Cardiac muscle cell (in vitro differentiated cells and primary cell): ENCODE measurements at regions not wholly inside any gene's neighbourhood (a gene's known extent, or its start where the extent isn't known, plus 50 kb on each side); places are given as distances from the start of the nearest gene placed in this dataset.
A peak's percentile ranks its signal among the peaks of the same experiment; 100 is the strongest.

Experiments
- DNase-seq, 2 donors: peaks; one replicate each; pipeline versions ENCODE4 v3.0.0 to v3.0.0-alpha.2; 2010 to 2017; ENCODE audit warnings: low read depth in 1 of 2, low spot score in 1 of 2
- H3K27ac ChIP-seq: fragments of 200-600 bp; sonication (generic); 2 replicates; pipeline ENCODE4 v1.5.1; 2016
- H3K27me3 ChIP-seq: fragments of 200-600 bp; sonication (generic); 2 replicates; pipeline ENCODE4 v1.6.0; 2016; ENCODE audit warnings: control low read depth
- H3K36me3 ChIP-seq: fragments of 200-600 bp; sonication (generic); 2 replicates; pipeline ENCODE4 v1.5.1; 2016; ENCODE audit warnings: control low read depth
- H3K4me1 ChIP-seq: fragments of 200-600 bp; sonication (generic); 2 replicates; pipeline ENCODE4 v1.8.1; 2017; ENCODE audit warnings: low read depth, mild to moderate bottlenecking, mixed run types
- H3K4me3 ChIP-seq: fragments of 200-600 bp; sonication (generic); 2 replicates; pipeline ENCODE4 v1.5.1; 2016; ENCODE audit warnings: mild to moderate bottlenecking
- H3K9me3 ChIP-seq: fragments of 200-600 bp; sonication (generic); 2 replicates; pipeline ENCODE4 v1.5.1; 2017; ENCODE audit warnings: low read depth, mild to moderate bottlenecking, control low read depth
- TF ChIP-seq, protein P1 (sequence below): IDR thresholded peaks from 2 replicates; pipeline ENCODE4 v1.5.1; 2012; ENCODE audit warnings: low read depth, mild to moderate bottlenecking, low read length

DNA sequence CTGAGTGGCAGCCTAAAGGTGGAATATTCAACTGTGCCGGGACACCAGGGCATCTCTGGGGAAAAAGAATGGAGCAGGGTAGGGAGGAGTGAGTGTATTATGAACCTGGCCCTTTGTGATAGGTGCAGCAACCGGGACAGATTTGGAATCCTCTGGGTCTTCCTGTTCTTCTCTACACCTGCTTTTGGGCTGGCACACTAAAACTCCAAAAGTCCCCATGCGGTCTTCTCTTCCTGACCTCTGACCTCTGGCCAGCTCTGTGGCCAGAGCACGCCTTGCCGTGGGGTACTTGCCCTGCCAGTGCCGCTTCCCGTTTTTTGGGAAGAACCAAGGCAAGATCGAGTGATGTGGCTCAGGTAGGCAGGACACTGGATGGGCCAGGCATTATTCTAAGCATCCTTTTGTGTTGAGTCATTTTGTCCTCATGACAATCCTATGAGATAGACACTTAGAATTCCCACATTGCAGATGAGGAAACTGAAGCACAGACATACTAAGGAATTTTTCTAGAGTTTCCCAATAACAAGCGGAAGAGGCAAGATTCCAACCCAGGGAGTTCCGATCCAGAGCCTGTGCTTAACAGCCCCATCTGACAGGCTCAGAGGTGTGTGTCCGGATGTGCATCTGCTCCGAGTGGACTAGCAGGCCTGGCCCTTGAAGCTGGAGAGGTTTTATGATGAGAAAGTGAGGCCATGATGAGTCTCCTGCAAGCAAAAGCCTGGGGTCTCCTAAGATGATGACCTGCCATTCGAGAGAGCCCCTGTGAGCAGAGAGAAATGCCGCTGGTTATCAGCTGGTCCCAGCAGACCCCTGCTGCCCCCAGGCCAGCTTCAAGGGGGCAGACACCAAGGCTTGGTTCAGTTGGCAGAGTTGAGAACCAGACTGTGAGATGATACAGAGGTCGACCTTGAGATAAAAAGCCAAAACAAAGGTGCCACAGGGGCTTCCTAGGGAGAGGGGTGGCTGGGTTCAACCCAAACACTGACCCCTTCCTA, 67.9 kb upstream of the ESRRB start:
- Histone ChIP-seq H3K9me3 (no peaks in the 10 kb centered on the region), H3K4me3 (no peak overlapping the region), H3K4me1 (peaks cover 34% of the 10 kb centered on the region), H3K27ac (no peak overlapping the region), H3K27me3 (no peaks in the 10 kb centered on the region), H3K36me3 (no peaks in the 10 kb centered on the region)
- TF ChIP-seq, protein P1, sequence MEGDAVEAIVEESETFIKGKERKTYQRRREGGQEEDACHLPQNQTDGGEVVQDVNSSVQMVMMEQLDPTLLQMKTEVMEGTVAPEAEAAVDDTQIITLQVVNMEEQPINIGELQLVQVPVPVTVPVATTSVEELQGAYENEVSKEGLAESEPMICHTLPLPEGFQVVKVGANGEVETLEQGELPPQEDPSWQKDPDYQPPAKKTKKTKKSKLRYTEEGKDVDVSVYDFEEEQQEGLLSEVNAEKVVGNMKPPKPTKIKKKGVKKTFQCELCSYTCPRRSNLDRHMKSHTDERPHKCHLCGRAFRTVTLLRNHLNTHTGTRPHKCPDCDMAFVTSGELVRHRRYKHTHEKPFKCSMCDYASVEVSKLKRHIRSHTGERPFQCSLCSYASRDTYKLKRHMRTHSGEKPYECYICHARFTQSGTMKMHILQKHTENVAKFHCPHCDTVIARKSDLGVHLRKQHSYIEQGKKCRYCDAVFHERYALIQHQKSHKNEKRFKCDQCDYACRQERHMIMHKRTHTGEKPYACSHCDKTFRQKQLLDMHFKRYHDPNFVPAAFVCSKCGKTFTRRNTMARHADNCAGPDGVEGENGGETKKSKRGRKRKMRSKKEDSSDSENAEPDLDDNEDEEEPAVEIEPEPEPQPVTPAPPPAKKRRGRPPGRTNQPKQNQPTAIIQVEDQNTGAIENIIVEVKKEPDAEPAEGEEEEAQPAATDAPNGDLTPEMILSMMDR, result no peak
- no peak for DNase-seq

DNA sequence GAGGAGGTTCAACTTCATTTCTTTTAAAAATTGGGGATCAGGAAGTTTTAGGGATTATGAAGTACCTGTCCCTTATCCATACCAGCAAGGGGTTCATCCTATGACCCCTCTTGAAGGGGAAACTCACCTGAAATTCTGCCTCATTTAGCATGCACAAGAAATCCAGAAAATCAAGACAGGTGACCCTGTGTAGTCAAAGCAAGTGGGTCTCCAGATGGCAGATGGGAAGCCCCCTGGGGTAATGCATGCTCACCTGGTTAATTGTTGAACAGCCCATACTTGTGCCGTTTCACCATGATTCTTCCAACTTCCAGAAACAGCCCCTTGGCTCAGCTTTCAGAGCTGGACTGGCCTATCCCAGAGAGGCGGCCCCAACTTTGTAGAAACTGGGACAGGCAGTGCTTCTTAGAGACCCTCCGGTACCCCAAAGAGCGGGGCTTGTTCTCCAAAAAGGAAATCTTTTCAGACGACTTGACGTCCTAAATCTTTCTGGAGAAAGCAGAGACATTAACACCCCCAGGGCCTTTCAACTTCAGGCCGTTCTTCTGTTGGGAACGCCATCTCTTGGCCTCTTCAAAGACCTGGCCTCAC, 66.3 kb upstream of the ESRRB start:
- Histone ChIP-seq H3K4me3 (no peak overlapping the region), H3K27me3 (no peaks in the 10 kb centered on the region), H3K4me1 (peaks cover 50% of the 10 kb centered on the region), H3K27ac (peak overlapping the region; percentile 90), H3K36me3 (no peaks in the 10 kb centered on the region), H3K9me3 (no peaks in the 10 kb centered on the region)
- TF ChIP-seq, protein P1, result no peak
- DNase-seq, result no peak

DNA sequence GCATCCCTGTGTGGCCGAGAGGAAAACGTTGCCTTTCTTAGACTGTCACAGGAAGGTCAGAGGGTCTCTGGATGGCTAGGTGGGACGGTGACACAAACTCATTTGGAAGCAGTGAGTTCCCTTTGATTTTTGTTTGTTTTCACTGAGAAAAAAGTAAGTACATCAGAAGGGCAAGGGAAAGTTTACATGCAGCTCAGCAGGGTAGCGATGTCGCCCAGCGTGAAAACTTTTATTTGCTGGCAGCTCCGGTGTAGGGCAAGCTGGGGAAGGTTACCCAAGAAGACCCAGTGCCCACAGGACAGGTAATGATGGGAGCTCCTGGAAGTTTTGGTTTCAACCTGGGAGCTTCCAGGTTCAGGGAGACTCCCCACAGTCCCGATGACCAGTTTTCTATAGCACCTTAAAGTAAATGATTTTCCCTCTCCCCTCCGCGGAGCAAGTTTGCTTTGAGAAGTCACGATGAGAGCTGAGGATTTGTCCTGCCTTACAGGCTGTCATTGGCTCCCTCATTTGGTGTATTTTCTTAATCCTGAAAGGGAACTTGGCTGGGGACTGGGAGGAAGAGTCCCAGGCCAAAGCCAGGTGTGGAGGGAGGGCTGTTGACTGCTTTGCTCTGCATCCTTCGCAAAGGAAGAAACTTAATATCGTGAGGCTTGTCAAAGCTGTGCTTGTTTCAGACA, 64.7 kb upstream of the ESRRB start:
- TF ChIP-seq, protein P1, result no peak
- H3K4me1 ChIP-seq, result peaks cover 51% of the 10 kb centered on the region
- peak overlapping the region; percentile 90 for H3K27ac ChIP-seq

DNA sequence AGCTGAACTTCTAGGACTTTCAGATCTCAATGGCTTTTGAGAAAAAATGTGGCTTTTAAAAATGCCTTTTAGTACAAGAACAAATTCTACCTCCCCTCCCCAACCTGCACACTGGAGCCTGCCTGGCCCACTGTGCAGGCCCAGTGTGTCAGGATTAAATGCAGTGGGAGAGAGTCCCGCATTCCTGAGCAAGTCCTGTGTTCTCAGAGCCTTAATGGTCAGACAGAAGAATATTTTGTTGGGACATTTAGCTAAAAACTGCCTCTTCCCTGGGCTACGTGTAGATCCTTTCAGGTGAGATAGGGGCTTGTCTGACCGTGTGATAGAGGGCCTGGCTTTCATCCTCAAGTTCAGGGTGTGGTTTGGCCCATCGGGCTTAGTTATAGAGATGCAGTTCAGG, 63.1 kb upstream of the ESRRB start:
- Histone ChIP-seq H3K9me3 (no peaks in the 10 kb centered on the region), H3K27me3 (no peaks in the 10 kb centered on the region), H3K27ac (no peak overlapping the region), H3K36me3 (no peaks in the 10 kb centered on the region), H3K4me3 (no peak overlapping the region), H3K4me1 (peaks cover 51% of the 10 kb centered on the region)
- TF ChIP-seq, protein P1, result no peak
- no peak for DNase-seq

More for the DNA sequence above, 64.7 kb upstream of the ESRRB start:
- Histone ChIP-seq H3K27me3 (no peaks in the 10 kb centered on the region), H3K9me3 (no peaks in the 10 kb centered on the region), H3K36me3 (no peaks in the 10 kb centered on the region), H3K4me3 (peak overlapping the region; percentile 31)
- DNase-seq, result no peak

DNA sequence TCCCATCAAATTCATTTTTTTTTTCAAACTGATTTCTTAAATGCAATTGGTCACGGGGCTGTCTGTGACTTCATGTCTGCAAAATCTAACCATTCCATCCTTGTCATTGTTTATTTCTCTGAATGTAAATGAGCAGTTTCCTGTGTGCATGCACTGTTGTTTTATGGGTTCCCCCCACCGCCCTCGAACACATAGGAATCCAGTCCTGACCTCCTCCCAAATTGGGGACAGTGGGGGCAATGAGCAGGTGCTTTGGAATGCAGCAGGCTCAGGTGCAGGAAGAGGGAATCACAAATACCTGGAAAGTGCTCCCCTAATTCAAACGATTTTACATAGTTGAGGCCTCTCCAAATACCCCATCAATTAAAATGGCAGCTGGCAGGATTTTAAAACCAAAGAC, 62.6 kb upstream of the ESRRB start:
- H3K27me3 ChIP-seq, result no peaks in the 10 kb centered on the region

More for the DNA sequence above, 62.6 kb upstream of the ESRRB start:
- H3K9me3 ChIP-seq, result no peaks in the 10 kb centered on the region
- DNase-seq, result no peak
- H3K4me3 ChIP-seq, result no peak overlapping the region
- peaks cover 51% of the 10 kb centered on the region for H3K4me1 ChIP-seq
- H3K36me3 ChIP-seq, result no peaks in the 10 kb centered on the region
- no peak overlapping the region for H3K27ac ChIP-seq
- TF ChIP-seq, protein P1, result no peak
